ENCODE measurements at regions not wholly inside any gene's neighbourhood (a gene's known extent, or its start where the extent isn't known, plus 50 kb on each side); places are given as distances from the start of the nearest gene placed in this dataset.

DNA sequence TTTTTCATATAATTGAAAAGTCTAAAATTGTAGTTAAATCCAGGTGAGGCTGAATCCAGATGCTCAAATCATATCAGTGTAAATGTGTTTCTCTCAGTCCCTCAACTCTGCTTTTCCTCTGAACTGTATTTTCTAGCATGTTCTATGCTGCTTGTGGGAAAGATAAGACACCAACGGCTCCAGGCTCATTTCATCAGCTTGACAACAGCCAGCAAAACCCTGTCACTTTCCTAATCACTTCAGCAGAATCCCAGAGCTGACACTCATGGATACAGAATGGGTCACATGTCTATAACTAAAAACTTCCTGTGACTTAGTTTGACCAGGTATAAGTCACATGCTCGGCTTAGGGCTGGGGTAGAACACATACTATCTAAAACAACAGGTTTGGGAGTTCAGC, 179.4 kb upstream of the ADRA1B start:
- no peak for ATAC-seq (ENCODE audit: insufficient read depth, low FRiP score)
- Histone ChIP-seq H3K4me1 (ENCODE audit: control insufficient read depth in 5 of 5, insufficient read depth in 5 of 5, low read length in 5 of 5) (no peaks in the 10 kb centered on the region), H3K4me3 (no peak overlapping the region), H3K9me3 (ENCODE audit: control insufficient read depth in 4 of 4, insufficient read depth in 3 of 4, low read length in 3 of 4) (no peaks in the 10 kb centered on the region), H3K27ac (ENCODE audit: low read depth in 1 of 2, low read length in 1 of 2) (no peak overlapping the region), H3K27me3 (ENCODE audit: control insufficient read depth in 3 of 3, insufficient read depth in 3 of 3, low read length in 2 of 3) (no peaks in the 10 kb centered on the region), H3K9ac (ENCODE audit: insufficient read depth in 1 of 2, low read length in 2 of 2) (no peak overlapping the region), H3K36me3 (ENCODE audit: control insufficient read depth in 4 of 4, insufficient read depth in 4 of 4, low read length in 4 of 4) (no peaks in the 10 kb centered on the region)
- no peak for DNase-seq
- WGBS, 2 donors, result 65 to 83% methylated on average over 2 of the region's 2 CpGs
- TF ChIP-seq, protein P1, sequence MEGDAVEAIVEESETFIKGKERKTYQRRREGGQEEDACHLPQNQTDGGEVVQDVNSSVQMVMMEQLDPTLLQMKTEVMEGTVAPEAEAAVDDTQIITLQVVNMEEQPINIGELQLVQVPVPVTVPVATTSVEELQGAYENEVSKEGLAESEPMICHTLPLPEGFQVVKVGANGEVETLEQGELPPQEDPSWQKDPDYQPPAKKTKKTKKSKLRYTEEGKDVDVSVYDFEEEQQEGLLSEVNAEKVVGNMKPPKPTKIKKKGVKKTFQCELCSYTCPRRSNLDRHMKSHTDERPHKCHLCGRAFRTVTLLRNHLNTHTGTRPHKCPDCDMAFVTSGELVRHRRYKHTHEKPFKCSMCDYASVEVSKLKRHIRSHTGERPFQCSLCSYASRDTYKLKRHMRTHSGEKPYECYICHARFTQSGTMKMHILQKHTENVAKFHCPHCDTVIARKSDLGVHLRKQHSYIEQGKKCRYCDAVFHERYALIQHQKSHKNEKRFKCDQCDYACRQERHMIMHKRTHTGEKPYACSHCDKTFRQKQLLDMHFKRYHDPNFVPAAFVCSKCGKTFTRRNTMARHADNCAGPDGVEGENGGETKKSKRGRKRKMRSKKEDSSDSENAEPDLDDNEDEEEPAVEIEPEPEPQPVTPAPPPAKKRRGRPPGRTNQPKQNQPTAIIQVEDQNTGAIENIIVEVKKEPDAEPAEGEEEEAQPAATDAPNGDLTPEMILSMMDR (IDR thresholded peaks at IDR 0.05; ENCODE audit: control extremely low read depth, extremely low read depth), result no peak

DNA sequence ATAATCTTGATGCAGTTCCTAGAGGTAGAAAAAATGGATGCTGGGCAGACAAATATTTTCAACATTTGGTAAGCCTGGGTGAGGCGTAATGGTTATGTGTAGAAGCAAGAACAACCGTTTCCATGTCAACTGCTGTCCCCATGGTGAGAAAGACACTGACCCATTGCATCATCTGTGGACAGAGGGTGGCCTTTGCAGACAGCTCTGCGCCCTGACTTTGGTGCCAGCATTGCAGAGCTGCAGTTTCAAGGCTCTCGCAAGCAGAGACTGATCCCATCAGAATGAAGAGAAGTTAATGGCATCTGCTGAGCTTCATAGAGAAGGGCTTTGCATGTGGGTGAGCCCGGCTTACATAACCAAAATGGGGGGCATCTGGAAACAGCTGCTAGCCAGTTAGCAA, 179.0 kb upstream of the ADRA1B start:
- Histone ChIP-seq H3K36me3 (ENCODE audit: control insufficient read depth in 4 of 4, insufficient read depth in 4 of 4, low read length in 4 of 4) (no peaks in the 10 kb centered on the region), H3K9me3 (ENCODE audit: control insufficient read depth in 4 of 4, insufficient read depth in 3 of 4, low read length in 3 of 4) (no peaks in the 10 kb centered on the region), H3K27ac (ENCODE audit: low read depth in 1 of 2, low read length in 1 of 2) (no peak overlapping the region), H3K4me3 (no peak overlapping the region), H3K9ac (ENCODE audit: insufficient read depth in 1 of 2, low read length in 2 of 2) (no peak overlapping the region), H3K27me3 (ENCODE audit: control insufficient read depth in 3 of 3, insufficient read depth in 3 of 3, low read length in 2 of 3) (no peaks in the 10 kb centered on the region), H3K4me1 (ENCODE audit: control insufficient read depth in 5 of 5, insufficient read depth in 5 of 5, low read length in 5 of 5) (no peaks in the 10 kb centered on the region)
- TF ChIP-seq, protein P1 (IDR thresholded peaks at IDR 0.05; ENCODE audit: control extremely low read depth, extremely low read depth), result no peak
- WGBS, 2 donors, result 89 to 90% methylated on average over 5 of the region's 5 CpGs
- ATAC-seq (ENCODE audit: insufficient read depth, low FRiP score), result no peak
- DNase-seq, result no peak

DNA sequence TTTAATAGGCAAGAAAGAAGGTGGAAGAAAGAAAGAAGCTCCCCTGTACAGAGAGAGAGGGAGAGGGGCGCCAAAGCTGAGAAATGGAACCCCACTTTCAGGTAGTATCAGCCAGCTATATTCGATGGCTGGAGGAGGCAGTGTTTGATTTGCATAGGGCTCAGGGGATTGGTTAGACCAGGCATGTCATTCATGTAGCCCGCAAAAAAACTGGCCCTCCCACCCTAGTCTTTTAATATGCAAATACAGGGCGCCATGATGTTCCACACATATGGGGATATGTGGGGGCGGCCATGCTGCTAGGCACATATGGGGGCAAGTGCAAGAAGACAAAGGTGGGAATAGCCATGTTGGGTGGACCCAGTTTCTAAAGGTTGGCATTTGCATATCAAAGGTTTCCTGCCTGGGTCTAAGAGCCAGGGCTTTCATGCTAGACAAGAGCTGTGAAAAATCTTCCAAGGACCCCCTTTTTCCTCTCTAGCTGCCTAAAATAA, 174.4 kb upstream of the ADRA1B start:
- H3K4me3 ChIP-seq, result no peak overlapping the region
- 88 to 93% methylated on average over 5 of the region's 5 CpGs for WGBS, 2 donors
- H3K27me3 ChIP-seq (ENCODE audit: control insufficient read depth in 3 of 3, insufficient read depth in 3 of 3, low read length in 2 of 3), result no peaks in the 10 kb centered on the region

More for the DNA sequence above, 174.4 kb upstream of the ADRA1B start:
- DNase-seq (no peak), ATAC-seq (ENCODE audit: insufficient read depth, low FRiP score) (no peak)
- Histone ChIP-seq H3K36me3 (ENCODE audit: control insufficient read depth in 4 of 4, insufficient read depth in 4 of 4, low read length in 4 of 4) (no peaks in the 10 kb centered on the region), H3K9ac (ENCODE audit: insufficient read depth in 1 of 2, low read length in 2 of 2) (no peak overlapping the region), H3K27ac (ENCODE audit: low read depth in 1 of 2, low read length in 1 of 2) (no peak overlapping the region), H3K4me1 (ENCODE audit: control insufficient read depth in 5 of 5, insufficient read depth in 5 of 5, low read length in 5 of 5) (no peaks in the 10 kb centered on the region), H3K9me3 (ENCODE audit: control insufficient read depth in 4 of 4, insufficient read depth in 3 of 4, low read length in 3 of 4) (no peaks in the 10 kb centered on the region)
- TF ChIP-seq, protein P1 (IDR thresholded peaks at IDR 0.05; ENCODE audit: control extremely low read depth, extremely low read depth), result no peak
